ENCODE measurements at regions not wholly inside any gene's neighbourhood (a gene's known extent, or its start where the extent isn't known, plus 50 kb on each side); places are given as distances from the start of the nearest gene placed in this dataset.

GRCh38 chr18:70627182-70627802, 338.4 kb downstream of the SOCS6 start:
- Histone ChIP-seq H3K4me3 (no peak overlapping the region), H3K36me3 (no peaks in the 10 kb centered on the region), H3K27ac (no peak overlapping the region), H3K4me1 (no peaks in the 10 kb centered on the region), H3K9me3 (no peaks in the 10 kb centered on the region), H3K27me3 (no peaks in the 10 kb centered on the region)
- no peak for TF ChIP-seq POLR2AphosphoS5 (IDR thresholded peaks at IDR 0.05; ENCODE audit: insufficient read depth in 1 of 2, low read depth in 1 of 2)
- no peak for TF ChIP-seq CTCF (IDR thresholded peaks at IDR 0.05)
- TF ChIP-seq POLR2A (IDR thresholded peaks at IDR 0.05): no peak
- intact Hi-C loops (cut with DNase I): no loop called here
- no peak for DNase-seq (ENCODE audit: extremely low spot score in 2 of 2)

DNA sequence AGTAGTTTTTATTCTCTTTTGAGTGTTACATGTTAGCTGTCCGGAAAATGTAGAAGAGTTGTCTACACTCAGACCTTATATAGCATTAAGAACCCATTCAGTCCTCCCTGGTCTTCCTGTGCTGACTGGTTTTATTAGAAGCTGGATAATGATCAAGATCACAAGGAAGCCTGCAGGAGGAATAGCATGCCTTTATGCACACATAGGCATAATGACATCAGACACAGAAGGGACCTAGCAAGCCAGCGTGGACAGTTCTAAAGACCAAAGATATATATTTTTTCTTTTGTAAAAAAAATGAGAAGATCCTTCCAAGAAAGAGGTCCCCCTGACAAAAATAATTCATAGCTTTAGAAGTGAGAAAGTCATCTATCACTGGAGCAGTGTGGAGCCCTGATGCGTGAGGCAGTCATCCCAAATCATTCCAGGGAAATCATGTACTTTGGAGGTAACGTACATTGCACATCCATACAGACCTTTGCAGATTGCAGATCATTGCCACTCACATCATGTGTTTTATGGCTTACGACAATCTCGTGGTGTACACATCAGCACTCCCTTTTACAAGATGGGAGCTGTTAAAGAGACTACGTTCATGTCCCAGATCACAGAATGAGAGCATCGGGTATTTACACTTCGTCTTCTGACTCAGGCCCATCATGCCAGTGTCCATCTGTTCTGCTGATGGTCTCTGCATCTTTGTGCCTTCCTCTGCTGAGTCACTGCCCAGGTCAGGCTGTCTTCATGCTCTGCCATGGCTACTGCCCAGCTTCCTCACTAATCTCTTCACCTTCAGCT, 334.0 kb downstream of the SOCS6 start:
- H3K27ac ChIP-seq: no peak overlapping the region
- no peaks in the 10 kb centered on the region for H3K27me3 ChIP-seq
- no peak for TF ChIP-seq CTCF (IDR thresholded peaks at IDR 0.05)
- TF ChIP-seq POLR2AphosphoS5 (IDR thresholded peaks at IDR 0.05; ENCODE audit: insufficient read depth in 1 of 2, low read depth in 1 of 2): no peak
- TF ChIP-seq POLR2A (IDR thresholded peaks at IDR 0.05): no peak
- no peaks in the 10 kb centered on the region for H3K9me3 ChIP-seq
- no peaks in the 10 kb centered on the region for H3K36me3 ChIP-seq
- no peaks in the 10 kb centered on the region for H3K4me1 ChIP-seq
- intact Hi-C loops (cut with DNase I): no loop called here
- H3K4me3 ChIP-seq: no peak overlapping the region
- DNase-seq (ENCODE audit: extremely low spot score in 2 of 2): no peak

- Histone ChIP-seq H3K27me3 (no peaks in the 10 kb centered on the region), H3K4me3 (no peak overlapping the region), H3K4me1 (no peaks in the 10 kb centered on the region), H3K27ac (no peak overlapping the region), H3K9me3 (no peaks in the 10 kb centered on the region), H3K36me3 (no peaks in the 10 kb centered on the region)
- no peak for DNase-seq (ENCODE audit: extremely low spot score in 2 of 2)
- intact Hi-C loops (cut with DNase I): no loop called here
- TF ChIP-seq POLR2A (IDR thresholded peaks at IDR 0.05) (no peak), POLR2AphosphoS5 (IDR thresholded peaks at IDR 0.05; ENCODE audit: insufficient read depth in 1 of 2, low read depth in 1 of 2) (no peak), CTCF (IDR thresholded peaks at IDR 0.05) (no peak)
Measured at GRCh38 chr18:70621710-70622109, 332.9 kb downstream of the SOCS6 start.

GRCh38 chr18:70620837-70621612, 332.2 kb downstream of the SOCS6 start:
- Histone ChIP-seq H3K27me3 (no peaks in the 10 kb centered on the region), H3K4me1 (no peaks in the 10 kb centered on the region), H3K27ac (no peak overlapping the region), H3K4me3 (no peak overlapping the region), H3K9me3 (no peaks in the 10 kb centered on the region), H3K36me3 (no peaks in the 10 kb centered on the region)
- intact Hi-C loops (cut with DNase I): no loop called here
- DNase-seq (ENCODE audit: extremely low spot score in 2 of 2): no peak
- no peak for TF ChIP-seq POLR2AphosphoS5 (IDR thresholded peaks at IDR 0.05; ENCODE audit: insufficient read depth in 1 of 2, low read depth in 1 of 2)
- no peak for TF ChIP-seq POLR2A (IDR thresholded peaks at IDR 0.05)
- no peak for TF ChIP-seq CTCF (IDR thresholded peaks at IDR 0.05)
